ENCODE measurements at regions not wholly inside any gene's neighbourhood (a gene's known extent, or its start where the extent isn't known, plus 50 kb on each side); places are given as distances from the start of the nearest gene placed in this dataset.

DNA sequence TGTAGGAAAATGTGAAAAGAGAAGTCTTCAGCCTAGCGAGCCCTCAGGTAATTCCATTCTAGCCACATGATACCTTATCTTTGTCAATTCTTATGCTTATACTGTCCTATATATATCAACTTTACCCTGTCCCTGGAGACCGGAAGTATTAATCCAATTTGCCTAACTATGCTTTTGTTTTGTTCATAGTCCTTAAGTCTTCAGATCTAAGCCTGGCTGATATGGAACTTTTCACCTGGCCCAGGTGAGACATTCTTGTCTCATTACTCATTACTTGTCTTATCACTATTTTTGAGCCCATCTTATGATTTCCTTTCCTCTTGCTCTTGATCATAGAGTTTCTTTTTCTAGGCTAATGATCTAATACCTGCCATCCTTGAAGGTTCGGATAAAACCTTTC is 194.1 kb upstream of the FANCL start:
- no peaks in the 10 kb centered on the region for H3K36me3 ChIP-seq (ENCODE audit: control insufficient read depth, insufficient read depth, low read length)
- Mint-ChIP-seq H3K36me3 (ENCODE audit: low read depth) (peaks cover 2% of the 10 kb centered on the region), H3K27me3 (ENCODE audit: insufficient read depth) (no peaks in the 10 kb centered on the region), H3K4me3 (no peak overlapping the region), H3K27ac (peak overlapping the region; percentile 84), H3K9me3 (no peaks in the 10 kb centered on the region), H3K4me1 (peaks cover 53% of the 10 kb centered on the region)
- H3K9me3 ChIP-seq (ENCODE audit: control insufficient read depth, low read length), result no peaks in the 10 kb centered on the region
- H3K27me3 ChIP-seq (ENCODE audit: control insufficient read depth, insufficient read depth, low read length, poor library complexity, severe bottlenecking), result no peaks in the 10 kb centered on the region
- peak; percentile 72 for DNase-seq
- H3K9ac ChIP-seq (ENCODE audit: extremely low read depth, low read length, poor library complexity, severe bottlenecking), result peak overlapping the region; percentile 43
- peaks cover 25% of the 10 kb centered on the region for H3K4me1 ChIP-seq (ENCODE audit: control insufficient read depth, insufficient read depth, low read length)
- WGBS, 2 experiments (ENCODE audit: insufficient coverage in 1 of 2, insufficient read length in 1 of 2), result 17 to 70% methylated on average over 2 to 3 of the region's 3 CpGs
- peak overlapping the region; percentile 48 for H3K4me3 ChIP-seq (ENCODE audit: low read length)
- TF ChIP-seq, protein P1, sequence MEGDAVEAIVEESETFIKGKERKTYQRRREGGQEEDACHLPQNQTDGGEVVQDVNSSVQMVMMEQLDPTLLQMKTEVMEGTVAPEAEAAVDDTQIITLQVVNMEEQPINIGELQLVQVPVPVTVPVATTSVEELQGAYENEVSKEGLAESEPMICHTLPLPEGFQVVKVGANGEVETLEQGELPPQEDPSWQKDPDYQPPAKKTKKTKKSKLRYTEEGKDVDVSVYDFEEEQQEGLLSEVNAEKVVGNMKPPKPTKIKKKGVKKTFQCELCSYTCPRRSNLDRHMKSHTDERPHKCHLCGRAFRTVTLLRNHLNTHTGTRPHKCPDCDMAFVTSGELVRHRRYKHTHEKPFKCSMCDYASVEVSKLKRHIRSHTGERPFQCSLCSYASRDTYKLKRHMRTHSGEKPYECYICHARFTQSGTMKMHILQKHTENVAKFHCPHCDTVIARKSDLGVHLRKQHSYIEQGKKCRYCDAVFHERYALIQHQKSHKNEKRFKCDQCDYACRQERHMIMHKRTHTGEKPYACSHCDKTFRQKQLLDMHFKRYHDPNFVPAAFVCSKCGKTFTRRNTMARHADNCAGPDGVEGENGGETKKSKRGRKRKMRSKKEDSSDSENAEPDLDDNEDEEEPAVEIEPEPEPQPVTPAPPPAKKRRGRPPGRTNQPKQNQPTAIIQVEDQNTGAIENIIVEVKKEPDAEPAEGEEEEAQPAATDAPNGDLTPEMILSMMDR (conservative IDR thresholded peaks at IDR 0.05), result no peak
- H3K27ac ChIP-seq (ENCODE audit: low read depth, low read length), result no peak overlapping the region

DNA sequence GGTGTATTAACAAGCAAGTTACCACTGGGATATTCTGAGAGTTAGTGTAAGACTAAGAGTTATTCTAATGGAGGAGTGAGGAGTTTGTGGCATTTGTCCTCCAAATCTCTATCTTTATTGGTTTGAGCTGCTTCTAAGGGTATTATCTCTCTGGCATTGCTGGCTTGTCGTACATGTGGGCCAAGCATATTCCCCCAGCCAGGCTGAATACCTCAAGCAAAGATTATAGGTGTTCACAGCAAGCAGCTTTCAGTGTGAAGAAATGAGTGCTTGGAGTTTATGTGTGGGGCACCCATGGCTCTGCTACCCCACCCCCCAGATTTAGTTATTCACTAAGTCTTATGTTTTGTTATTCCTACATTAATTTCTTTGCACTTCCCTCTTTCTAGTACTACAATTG is 193.6 kb upstream of the FANCL start:
- Histone ChIP-seq H3K27ac (ENCODE audit: low read depth, low read length) (no peak overlapping the region), H3K9me3 (ENCODE audit: control insufficient read depth, low read length) (no peaks in the 10 kb centered on the region), H3K4me3 (ENCODE audit: low read length) (peak overlapping the region; percentile 48), H3K9ac (ENCODE audit: extremely low read depth, low read length, poor library complexity, severe bottlenecking) (peak overlapping the region; percentile 43), H3K4me1 (ENCODE audit: control insufficient read depth, insufficient read depth, low read length) (peaks cover 26% of the 10 kb centered on the region), H3K36me3 (ENCODE audit: control insufficient read depth, insufficient read depth, low read length) (no peaks in the 10 kb centered on the region), H3K27me3 (ENCODE audit: control insufficient read depth, insufficient read depth, low read length, poor library complexity, severe bottlenecking) (no peaks in the 10 kb centered on the region)
- H3K4me1 Mint-ChIP-seq, result peaks cover 58% of the 10 kb centered on the region
- H3K9me3 Mint-ChIP-seq, result no peaks in the 10 kb centered on the region
- peak overlapping the region; percentile 84 for H3K27ac Mint-ChIP-seq
- no peak overlapping the region for H3K4me3 Mint-ChIP-seq
- WGBS, 2 experiments (ENCODE audit: insufficient coverage in 1 of 2, insufficient read length in 1 of 2), result 77 to 100% methylated on average over 1 of the region's 1 CpG
- peaks cover 2% of the 10 kb centered on the region for H3K36me3 Mint-ChIP-seq (ENCODE audit: low read depth)
- DNase-seq, result peak; percentile 53
- TF ChIP-seq, protein P1 (conservative IDR thresholded peaks at IDR 0.05), result no peak
- no peaks in the 10 kb centered on the region for H3K27me3 Mint-ChIP-seq (ENCODE audit: insufficient read depth)

DNA sequence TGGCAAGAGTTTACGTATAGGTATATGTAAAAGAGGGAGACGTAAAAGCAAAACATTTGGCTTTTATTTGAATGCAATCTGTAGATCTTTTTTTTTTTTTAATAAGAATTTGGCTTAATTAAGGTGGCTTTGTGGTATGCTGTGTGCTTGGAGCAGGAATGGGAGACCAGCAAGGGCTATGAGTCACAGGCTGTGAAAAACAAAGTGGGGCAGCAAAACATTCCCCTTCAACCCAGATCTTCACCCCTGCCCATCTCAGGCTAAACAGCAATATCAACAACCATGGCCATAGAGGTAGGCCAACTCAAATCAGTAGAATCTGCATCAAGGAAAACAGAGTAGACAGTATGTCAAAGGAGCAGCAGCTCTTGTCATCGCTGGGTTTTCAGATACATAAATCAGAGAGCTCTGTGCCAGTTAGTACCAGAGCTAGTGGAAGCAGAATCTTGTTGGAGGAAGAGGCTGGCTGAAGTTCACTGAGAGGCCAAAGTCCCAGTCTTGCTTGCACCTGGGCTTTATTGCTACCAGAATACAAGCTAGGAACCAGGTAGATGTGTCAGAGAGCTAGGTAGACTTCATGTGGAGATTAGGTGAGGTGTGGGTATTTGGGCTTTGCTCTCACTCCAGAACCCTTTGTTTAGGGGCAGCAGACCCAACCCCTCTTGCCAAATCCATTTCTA is 191.5 kb upstream of the FANCL start:
- DNase-seq, result peak; percentile 52
- WGBS, 2 experiments (ENCODE audit: insufficient coverage in 1 of 2, insufficient read length in 1 of 2), result 94 to 97% methylated on average over 3 of the region's 3 CpGs
- H3K4me1 ChIP-seq (ENCODE audit: control insufficient read depth, insufficient read depth, low read length), result peaks cover 29% of the 10 kb centered on the region
- H3K9me3 ChIP-seq (ENCODE audit: control insufficient read depth, low read length), result no peaks in the 10 kb centered on the region
- Mint-ChIP-seq H3K27ac (peak overlapping the region; percentile 80), H3K27me3 (ENCODE audit: insufficient read depth) (no peaks in the 10 kb centered on the region), H3K4me3 (no peak overlapping the region), H3K9me3 (no peaks in the 10 kb centered on the region), H3K4me1 (peaks cover 65% of the 10 kb centered on the region), H3K36me3 (ENCODE audit: low read depth) (peaks cover 2% of the 10 kb centered on the region)
- TF ChIP-seq, protein P1 (conservative IDR thresholded peaks at IDR 0.05), result no peak
- H3K4me3 ChIP-seq (ENCODE audit: low read length), result peak overlapping the region; percentile 48
- no peaks in the 10 kb centered on the region for H3K27me3 ChIP-seq (ENCODE audit: control insufficient read depth, insufficient read depth, low read length, poor library complexity, severe bottlenecking)
- no peak overlapping the region for H3K27ac ChIP-seq (ENCODE audit: low read depth, low read length)
- peak overlapping the region; percentile 11 for H3K9ac ChIP-seq (ENCODE audit: extremely low read depth, low read length, poor library complexity, severe bottlenecking)
- no peaks in the 10 kb centered on the region for H3K36me3 ChIP-seq (ENCODE audit: control insufficient read depth, insufficient read depth, low read length)

Measured in endodermal cell (in vitro differentiated cells).